NCI-H1930 (cell line): ENCODE measurements at regions not wholly inside any gene's neighbourhood (a gene's known extent, or its start where the extent isn't known, plus 50 kb on each side); places are given as distances from the start of the nearest gene placed in this dataset.

Experiments
- DNase-seq, 2 experiments: peaks; one replicate each; lab custom pipeline; 2025; lab: John Stamatoyannopoulos, UW

- no peak for DNase-seq
Measured at GRCh38 chr1:22245726-22246125, 102.8 kb upstream of the WNT4 start.

GRCh38 chr1:22246755-22247480, 104.0 kb upstream of the WNT4 start:
- no peak for DNase-seq

- no peak for DNase-seq
Measured at GRCh38 chr1:22247527-22248245, 104.8 kb upstream of the WNT4 start.

GRCh38 chr1:22248746-22249145, 105.8 kb upstream of the WNT4 start:
- no peak for DNase-seq

GRCh38 chr1:22249928-22250680, 107.2 kb upstream of the WNT4 start:
- no peak for DNase-seq

- no peak for DNase-seq
Measured at GRCh38 chr1:22250724-22251123, 107.8 kb upstream of the WNT4 start.

GRCh38 chr1:22252251-22252650, 109.4 kb upstream of the WNT4 start:
- no peak for DNase-seq

- DNase-seq, result no peak
Measured at GRCh38 chr1:22253012-22253790, 110.3 kb upstream of the WNT4 start.

GRCh38 chr1:22254756-22255155, 111.9 kb upstream of the WNT4 start:
- no peak for DNase-seq

- DNase-seq, result no peak
Measured at GRCh38 chr1:22255341-22256212, 112.7 kb upstream of the WNT4 start.

GRCh38 chr1:22256213-22256512, 113.3 kb upstream of the WNT4 start:
- DNase-seq, result no peak

GRCh38 chr1:22257290-22258275, 114.7 kb upstream of the WNT4 start:
- no peak for DNase-seq

- DNase-seq, result no peak
Measured at GRCh38 chr1:22258698-22259097, 115.8 kb upstream of the WNT4 start.

- DNase-seq, result no peak
Measured at GRCh38 chr1:22259551-22260282, 116.8 kb upstream of the WNT4 start.

- DNase-seq, result no peak
Measured at GRCh38 chr1:22260860-22261432, 118.0 kb upstream of the WNT4 start.

GRCh38 chr1:22261580-22261979, 118.7 kb upstream of the WNT4 start:
- DNase-seq, result no peak

- DNase-seq, result no peak
Measured at GRCh38 chr1:22262583-22262982, 119.7 kb upstream of the WNT4 start.

GRCh38 chr1:22263359-22263758, 120.5 kb upstream of the WNT4 start:
- DNase-seq, result no peak
